Activated CD8-positive, alpha-beta T cell treated with anti-CD3 and anti-CD28 coated beads for 36 hours (primary cell): ENCODE measurements at regions not wholly inside any gene's neighbourhood (a gene's known extent, or its start where the extent isn't known, plus 50 kb on each side); places are given as distances from the start of the nearest gene placed in this dataset.

Experiments used
- ATAC-seq: fragments of 200-7000 bp; cut with Tn5 transposase; one replicate; pipeline ENCODE4 v1.10.0; 2021; ENCODE audit warnings: mild to moderate bottlenecking, moderate library complexity
- CTCF ChIA-PET: fragments of 350-600 bp; sonication (Branson Sonifier 250); formaldehyde crosslinking; loops from one replicate; lab custom pipeline; 2021; ENCODE audit warnings: antibody characterized with exemption; lab: Charles Lee
- POLR2A ChIA-PET: fragments of 350-600 bp; sonication (Branson Sonifier 250); formaldehyde crosslinking; loops from one replicate; lab custom pipeline; 2021; ENCODE audit warnings: antibody characterized with exemption; lab: Charles Lee
- DNase-seq: peaks from one replicate; pipeline ENCODE4 v3.0.0-alpha.2; 2020
- H3K27ac Mint-ChIP-seq: one replicate; pipeline ENCODE4 v1.8.0; 2021; ENCODE audit warnings: mild to moderate bottlenecking, mixed read lengths
- H3K27me3 Mint-ChIP-seq: one replicate; pipeline ENCODE4 v1.8.0; 2021; ENCODE audit warnings: mixed read lengths
- H3K36me3 Mint-ChIP-seq: one replicate; pipeline ENCODE4 v1.8.0; 2021; ENCODE audit warnings: low read depth, mixed read lengths
- H3K4me1 Mint-ChIP-seq: one replicate; pipeline ENCODE4 v1.8.0; 2021; ENCODE audit warnings: low read depth, mixed read lengths
- H3K4me3 Mint-ChIP-seq: one replicate; pipeline ENCODE4 v1.8.0; 2021; ENCODE audit warnings: mild to moderate bottlenecking, moderate library complexity, mixed read lengths
- H3K9me3 Mint-ChIP-seq: one replicate; pipeline ENCODE4 v1.8.0; 2021; ENCODE audit warnings: mixed read lengths
- CTCF ChIP-seq: fragments of 200-600 bp; IDR thresholded peaks from one replicate; pipeline ENCODE4 v1.8.0; 2022; ENCODE audit warnings: antibody characterized with exemption, mild to moderate bottlenecking
- intact Hi-C: fragments of 100-400 bp; cut with micrococcal nuclease; formaldehyde crosslinking; loops from one replicate; pipeline ENCODE4 v1.10.0; 2022

GRCh38 chr13:40180776-40181175, 485.7 kb downstream of the FOXO1 start:
- Mint-ChIP-seq H3K4me1 (peaks cover 46% of the 10 kb centered on the region), H3K36me3 (peaks cover 3% of the 10 kb centered on the region), H3K27ac (no peak overlapping the region), H3K27me3 (no peaks in the 10 kb centered on the region), H3K9me3 (no peaks in the 10 kb centered on the region), H3K4me3 (no peak overlapping the region)
- ChIA-PET CTCF (interaction anchor here (1.2 to 2.2 kb wide), 3 partner anchors 8 to 13 kb away, joined by 3 to 8 read pairs (median 3); no protein-coding TSS in a partner anchor), POLR2A (interaction anchor here (1.2 to 2.1 kb wide), 2 partner anchors 33 to 40 kb away, joined by 3 to 6 read pairs; no protein-coding TSS in a partner anchor)
- no peak for ATAC-seq
- no peak for TF ChIP-seq CTCF
- DNase-seq: no peak
- intact Hi-C loops: loop anchor here (10.0 kb wide), 1 partner anchor 484 kb away; the partner anchor contains the start of gene FOXO1

GRCh38 chr13:40181203-40181845, 485.1 kb downstream of the FOXO1 start:
- Mint-ChIP-seq H3K9me3 (no peaks in the 10 kb centered on the region), H3K4me3 (no peak overlapping the region), H3K36me3 (peaks cover 3% of the 10 kb centered on the region), H3K27me3 (no peaks in the 10 kb centered on the region), H3K27ac (no peak overlapping the region), H3K4me1 (peaks cover 51% of the 10 kb centered on the region)
- ATAC-seq: peak; percentile 25
- no peak for DNase-seq
- ChIA-PET CTCF (interaction anchor here (0.9 to 1.8 kb wide), 4 partner anchors 8 to 112 kb away, joined by 3 to 7 read pairs (median 3); no protein-coding TSS in a partner anchor), POLR2A (interaction anchor here (1.2 kb wide), 1 partner anchor 33 kb away, joined by 3 read pairs; no protein-coding TSS in a partner anchor)
- intact Hi-C loops: loop anchor here (10.0 kb wide), 1 partner anchor 483 kb away; the partner anchor contains the start of gene FOXO1
- TF ChIP-seq CTCF: no peak

GRCh38 chr13:40182591-40182990, 483.9 kb downstream of the FOXO1 start:
- Mint-ChIP-seq H3K27me3 (no peaks in the 10 kb centered on the region), H3K9me3 (no peaks in the 10 kb centered on the region), H3K27ac (no peak overlapping the region), H3K4me3 (no peak overlapping the region), H3K36me3 (peaks cover 3% of the 10 kb centered on the region), H3K4me1 (peaks cover 59% of the 10 kb centered on the region)
- DNase-seq (no peak), ATAC-seq (no peak)
- CTCF ChIA-PET: interaction anchor here (0.9 to 1.8 kb wide), 3 partner anchors 16 to 114 kb away, joined by 3 to 7 read pairs (median 3); no protein-coding TSS in a partner anchor
- intact Hi-C loops: loop anchor here (10.0 kb wide), 1 partner anchor 482 kb away; the partner anchor contains the start of gene FOXO1
- POLR2A ChIA-PET: no interaction called here
- TF ChIP-seq CTCF: no peak

- peaks cover 69% of the 10 kb centered on the region for H3K4me1 Mint-ChIP-seq
- H3K27ac Mint-ChIP-seq: no peak overlapping the region
- CTCF ChIA-PET: interaction anchor here (1.1 kb wide), 4 partner anchors 9 to 34 kb away, joined by 3 to 5 read pairs (median 4); no protein-coding TSS in a partner anchor
- POLR2A ChIA-PET: no interaction called here
- peaks cover 3% of the 10 kb centered on the region for H3K36me3 Mint-ChIP-seq
- DNase-seq (no peak), ATAC-seq (no peak)
- TF ChIP-seq CTCF: no peak
- H3K27me3 Mint-ChIP-seq: no peaks in the 10 kb centered on the region
- intact Hi-C loops: loop anchor here (10.0 kb wide), 1 partner anchor 479 kb away; the partner anchor contains the start of gene FOXO1
- no peaks in the 10 kb centered on the region for H3K9me3 Mint-ChIP-seq
- no peak overlapping the region for H3K4me3 Mint-ChIP-seq
Observed at GRCh38 chr13:40185414-40185813, 481.0 kb downstream of the FOXO1 start.
